Stimulated activated CD4-positive, alpha-beta T cell treated with anti-CD3 and anti-CD28 coated beads, Interleukin-12 subunit alpha, Interleukin-12 subunit beta, amount 100 ng/mL, for 24 hours (primary cell): ENCODE measurements at regions not wholly inside any gene's neighbourhood (a gene's known extent, or its start where the extent isn't known, plus 50 kb on each side); places are given as distances from the start of the nearest gene placed in this dataset.
"Not testable (repeated sequence)": the region's sequence is repeated elsewhere in the genome, so short reads cannot be mapped to it uniquely, and the experiment has no call there.

Experiments used
- DNase-seq, 2 experiments: peaks; one replicate each; pipeline ENCODE4 v3.0.0-alpha.2; 2020; ENCODE audit warnings: low read depth in 2 of 2

DNA sequence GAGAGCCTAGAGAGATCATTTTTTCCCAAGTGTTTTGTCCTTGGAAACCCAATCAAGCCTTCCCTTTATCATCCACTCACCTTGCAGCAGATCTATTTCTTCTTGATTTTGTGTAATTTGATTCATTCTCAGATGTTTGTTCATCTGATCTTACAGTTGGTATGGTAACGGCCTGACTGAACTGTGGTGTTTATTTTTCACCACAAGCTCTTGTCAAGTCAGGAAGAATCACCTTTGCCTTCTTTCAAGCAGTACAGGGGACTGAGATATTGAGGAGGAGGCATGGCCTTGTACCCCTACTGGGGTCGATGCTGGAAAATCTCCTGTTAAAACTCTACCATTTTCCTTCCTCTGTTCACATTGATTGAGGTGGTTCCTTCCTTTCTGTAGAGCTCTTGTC is 361.4 kb upstream of the CFAP20DC start:
- no peak for DNase-seq

DNA sequence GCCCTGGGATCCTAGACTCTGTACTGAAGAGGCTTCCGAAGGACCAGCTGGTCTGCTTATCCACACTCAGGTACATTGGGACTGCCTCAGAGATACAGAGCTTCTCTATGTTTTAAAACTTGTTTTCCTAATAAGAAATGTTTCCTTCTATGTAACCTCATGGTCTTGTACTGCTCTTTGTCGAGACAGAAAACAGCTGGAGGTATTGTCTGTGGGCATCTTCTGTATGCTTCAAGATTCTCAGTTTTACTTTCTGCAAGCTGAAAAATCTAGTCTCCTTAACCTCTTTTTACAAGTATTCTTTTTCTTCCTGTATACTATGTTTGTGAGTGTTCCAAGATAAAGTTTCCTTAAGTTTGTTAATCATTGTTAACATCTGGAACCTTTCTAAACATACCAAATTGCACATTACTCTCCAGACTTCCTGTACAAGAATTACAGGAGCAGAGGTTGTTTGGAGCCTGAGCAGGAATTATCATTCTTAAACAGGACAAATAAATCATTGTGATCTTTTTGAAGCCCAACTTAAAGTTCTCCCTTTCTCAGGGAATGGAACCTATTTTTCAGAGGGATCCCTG is 358.3 kb upstream of the CFAP20DC start:
- DNase-seq, result no peak

DNA sequence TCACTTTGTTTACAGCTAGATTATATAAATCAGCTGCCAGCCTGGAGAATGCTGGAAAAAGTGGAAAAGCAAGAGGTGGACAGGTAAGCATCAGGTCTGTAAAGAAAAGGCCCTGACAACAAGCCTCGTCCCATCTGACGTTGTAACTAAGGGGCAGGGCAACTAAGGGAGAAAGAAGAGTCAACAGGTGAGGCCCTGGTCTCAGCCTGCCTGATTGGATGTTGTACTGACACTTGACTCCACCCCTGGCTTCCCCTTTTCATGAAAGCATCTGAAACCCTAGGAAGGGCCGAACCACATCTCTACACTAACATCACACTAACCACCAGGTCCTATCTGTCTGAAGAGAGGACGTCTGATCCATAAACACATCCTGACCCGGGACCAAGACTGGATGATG is 357.6 kb upstream of the CFAP20DC start:
- no peak for DNase-seq

DNA sequence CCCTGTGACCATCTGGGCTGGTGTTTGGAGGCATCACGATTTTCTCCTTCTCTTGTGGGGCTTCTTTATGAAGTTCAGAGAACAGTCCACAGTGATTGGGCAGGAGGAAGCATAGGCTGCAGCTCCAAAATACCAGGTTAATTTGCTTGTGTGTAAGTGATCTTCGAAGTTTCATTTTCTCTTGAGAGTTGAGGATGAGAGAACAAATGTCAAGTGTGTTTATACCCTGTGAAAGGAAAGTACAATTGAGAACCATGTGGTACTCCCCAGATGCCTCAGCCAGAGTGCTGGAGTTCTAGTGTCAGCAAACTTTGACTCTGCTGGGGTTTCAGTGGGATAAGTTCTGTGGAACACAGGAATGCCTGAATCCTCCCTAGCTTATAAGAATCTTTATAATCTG is 357.1 kb upstream of the CFAP20DC start:
- no peak for DNase-seq

DNA sequence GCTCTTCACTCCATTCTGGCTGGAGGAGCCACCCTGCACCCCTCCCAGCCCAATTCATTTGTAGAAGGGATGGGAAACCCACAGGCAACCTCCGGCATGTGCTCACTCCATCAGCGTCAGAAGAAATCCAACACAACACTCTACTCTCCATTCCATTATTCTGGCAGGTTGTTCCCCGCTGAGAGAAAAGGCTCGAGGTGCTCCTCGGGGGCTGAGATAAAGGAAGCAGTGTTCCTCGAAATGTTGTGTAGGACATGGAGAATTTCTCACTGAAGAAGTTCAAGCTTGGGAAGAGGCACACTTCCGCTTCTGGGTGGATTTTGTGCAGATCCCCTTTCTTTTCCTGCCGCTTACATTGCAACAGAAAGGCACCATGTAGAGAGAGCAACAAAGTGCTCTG is 355.0 kb upstream of the CFAP20DC start:
- no peak for DNase-seq

DNA sequence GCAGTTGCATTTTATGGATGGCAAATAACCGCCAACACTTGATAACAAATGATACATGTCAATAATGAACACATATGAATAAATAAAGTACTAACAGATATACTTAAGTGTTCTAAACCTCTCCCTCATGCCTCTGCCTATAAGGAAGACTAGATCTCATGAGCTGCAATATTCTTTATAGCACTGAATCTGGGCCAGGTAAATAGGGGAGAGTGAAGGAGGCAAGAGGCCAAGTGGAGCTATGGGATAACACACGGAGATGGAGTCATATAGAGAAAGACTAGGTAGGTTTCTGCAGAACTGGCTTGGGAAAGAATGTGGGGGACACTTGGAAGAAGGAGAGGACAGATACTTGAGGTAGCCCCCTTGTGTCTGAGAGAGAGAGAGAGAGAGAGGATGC is 354.2 kb upstream of the CFAP20DC start:
- no peak for DNase-seq

DNA sequence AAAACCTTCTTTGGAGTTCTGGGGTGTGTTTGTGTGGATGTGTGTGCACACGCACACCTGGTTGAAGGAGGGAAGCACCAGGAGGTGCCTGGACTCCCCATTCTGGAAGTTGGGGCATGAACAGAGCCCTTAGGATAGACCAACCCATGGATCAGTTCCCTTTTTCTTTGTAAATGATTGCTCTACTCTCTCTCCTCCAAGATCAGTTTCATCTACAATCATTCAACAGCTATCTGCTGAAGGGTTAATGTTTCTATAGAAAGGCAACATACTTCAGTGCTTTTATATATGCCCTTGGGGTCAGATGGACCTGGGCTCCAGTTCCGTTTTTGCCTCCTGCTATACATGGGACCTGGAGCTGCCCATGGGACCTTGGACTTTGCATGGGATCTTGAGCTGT is 352.1 kb upstream of the CFAP20DC start:
- no peak for DNase-seq

DNA sequence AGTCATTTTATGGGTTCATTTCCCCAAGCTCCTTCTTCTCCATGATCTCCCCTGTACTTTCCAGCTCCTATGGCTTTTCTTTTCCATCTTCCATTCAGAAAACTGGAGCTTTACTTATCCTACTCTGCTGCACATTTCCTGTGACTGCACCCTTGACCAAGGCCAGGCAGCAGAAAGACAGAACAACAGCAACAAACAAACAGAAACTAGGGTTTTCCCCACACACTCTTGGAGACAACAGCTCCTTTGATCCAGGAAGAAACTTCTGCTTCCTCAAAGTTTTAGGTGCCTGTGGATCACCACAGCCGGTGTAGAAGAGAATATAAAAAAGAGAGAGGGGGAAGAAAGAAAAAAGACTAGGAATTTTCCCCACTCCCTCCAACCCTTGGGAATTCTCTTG is 342.3 kb upstream of the CFAP20DC start:
- no peak for DNase-seq

DNA sequence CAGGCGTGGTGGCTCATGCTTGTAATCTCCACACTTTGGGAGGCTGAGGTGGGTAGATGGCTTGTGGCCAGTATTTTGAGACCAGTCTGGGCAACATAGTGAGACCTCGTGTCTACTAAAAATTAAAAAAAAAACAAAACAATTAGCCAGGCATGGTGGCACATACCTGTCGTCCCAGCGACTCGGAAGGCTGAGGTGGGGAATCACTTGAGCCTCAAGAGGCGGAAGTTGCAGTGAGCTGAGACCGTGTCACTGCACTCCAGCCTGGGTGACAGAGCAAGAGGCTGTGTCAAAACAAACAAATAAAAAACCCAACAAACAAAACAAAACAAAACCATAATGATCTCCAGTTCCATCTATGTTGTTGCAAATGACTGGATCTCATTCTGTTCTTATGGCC is 341.3 kb upstream of the CFAP20DC start:
- no peak for DNase-seq

DNA sequence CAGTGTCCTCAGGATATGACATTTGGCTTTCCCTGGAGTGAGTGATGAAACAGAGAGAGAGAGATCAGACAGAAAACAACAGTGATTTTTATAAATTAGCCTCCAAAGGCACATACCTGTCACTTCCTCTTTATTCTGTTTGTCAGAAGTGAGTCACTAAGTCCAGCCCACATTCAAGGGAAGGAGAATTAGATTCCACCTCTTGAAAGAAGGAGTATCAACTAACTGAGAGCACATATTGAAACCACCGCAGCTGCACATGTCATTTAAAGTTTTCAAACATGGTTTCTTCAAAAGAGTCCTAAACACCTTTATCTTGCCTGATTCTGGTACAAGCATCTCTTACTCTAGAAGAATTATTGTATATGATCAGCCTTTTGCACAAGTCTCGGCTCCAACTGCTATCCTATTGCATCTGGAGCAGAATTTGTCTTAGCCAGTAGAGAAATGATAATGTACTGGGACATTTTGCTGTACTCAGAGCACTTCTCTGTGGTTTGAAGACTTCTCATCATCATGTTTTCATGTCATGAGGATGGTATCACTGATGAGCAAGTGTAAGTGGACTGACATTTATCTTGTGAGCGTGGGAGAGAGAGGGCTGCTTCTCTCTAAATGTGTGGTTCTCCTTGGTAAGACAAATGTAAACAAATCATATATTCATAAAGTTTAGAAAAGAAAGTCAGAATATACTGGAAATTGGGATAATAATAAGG is 338.9 kb upstream of the CFAP20DC start:
- DNase-seq, result no peak

DNA sequence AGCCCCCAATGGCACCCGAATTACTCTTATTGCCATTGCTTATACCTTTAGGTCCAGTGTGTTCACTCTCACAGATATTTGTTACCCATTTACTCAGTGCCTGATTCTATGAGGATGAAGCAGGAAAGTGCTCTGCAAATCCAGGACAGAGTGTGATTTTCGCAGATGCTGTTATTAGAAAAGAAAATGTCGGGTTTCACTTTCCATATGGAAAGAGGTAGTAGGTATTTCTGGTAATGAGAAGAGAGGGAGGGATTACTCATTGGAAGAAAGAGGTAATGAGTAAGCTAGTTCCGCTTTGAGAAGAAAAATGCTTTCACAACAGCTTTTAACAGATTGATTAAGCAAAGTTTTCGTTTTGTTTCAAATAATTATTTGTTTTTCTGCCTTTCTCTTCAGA is 336.3 kb upstream of the CFAP20DC start:
- DNase-seq, result no peak

DNA sequence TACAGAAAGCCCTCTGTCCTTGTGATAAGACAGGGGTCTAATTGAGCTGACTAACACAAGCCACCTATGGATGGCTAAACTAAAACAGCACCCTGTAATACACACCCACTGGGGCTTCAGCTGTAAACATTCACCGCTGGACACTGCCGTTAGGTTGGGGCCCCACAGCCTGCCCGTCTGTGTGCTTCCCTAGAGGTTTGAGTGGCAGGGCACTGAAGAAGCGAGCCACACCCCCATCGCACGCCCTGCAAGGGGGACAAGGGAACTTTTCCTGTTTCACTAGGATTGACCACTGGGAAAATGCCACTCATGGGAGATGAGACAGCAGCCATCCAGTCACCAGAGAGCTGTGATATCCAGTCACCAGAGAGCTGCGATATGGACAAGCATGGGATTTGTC is 335.7 kb upstream of the CFAP20DC start:
- no peak for DNase-seq

DNA sequence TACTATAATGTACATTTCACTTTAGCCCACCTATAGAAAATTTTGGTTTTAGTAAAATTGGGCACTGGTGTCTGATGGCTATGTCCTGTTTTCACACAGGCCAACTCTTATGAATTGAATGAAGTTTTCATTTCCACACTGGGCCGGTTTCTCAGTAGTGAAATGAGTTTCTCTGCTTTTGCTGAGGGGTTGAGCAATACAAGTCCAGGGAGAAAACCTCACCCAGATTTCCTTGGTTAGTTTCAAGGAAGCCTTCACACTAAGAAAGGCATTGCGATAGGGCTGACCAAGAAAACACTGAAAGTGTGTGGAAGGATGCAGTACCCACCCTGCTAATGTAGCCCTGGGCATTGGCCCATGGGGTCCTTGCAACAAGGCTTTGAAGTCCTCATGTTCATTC is 331.5 kb upstream of the CFAP20DC start:
- no peak for DNase-seq

DNA sequence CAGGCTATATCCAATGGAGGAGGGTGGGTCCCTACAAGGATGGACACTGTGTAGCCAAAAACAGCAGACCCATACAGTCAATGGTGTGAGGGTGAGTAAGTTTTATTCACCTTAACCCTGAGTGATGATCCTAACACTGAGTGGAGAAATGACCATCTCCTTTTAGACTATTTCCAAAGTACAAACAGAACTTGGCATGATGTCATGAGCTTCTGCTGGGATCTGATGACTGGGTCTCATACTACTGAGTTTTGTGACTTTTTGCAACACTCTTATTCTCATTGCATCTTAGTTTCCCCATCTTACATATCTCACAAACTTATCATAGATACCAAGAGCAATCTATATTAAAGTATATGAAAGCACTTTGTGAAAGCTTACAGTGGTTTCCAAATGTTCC is 330.3 kb upstream of the CFAP20DC start:
- no peak for DNase-seq

DNA sequence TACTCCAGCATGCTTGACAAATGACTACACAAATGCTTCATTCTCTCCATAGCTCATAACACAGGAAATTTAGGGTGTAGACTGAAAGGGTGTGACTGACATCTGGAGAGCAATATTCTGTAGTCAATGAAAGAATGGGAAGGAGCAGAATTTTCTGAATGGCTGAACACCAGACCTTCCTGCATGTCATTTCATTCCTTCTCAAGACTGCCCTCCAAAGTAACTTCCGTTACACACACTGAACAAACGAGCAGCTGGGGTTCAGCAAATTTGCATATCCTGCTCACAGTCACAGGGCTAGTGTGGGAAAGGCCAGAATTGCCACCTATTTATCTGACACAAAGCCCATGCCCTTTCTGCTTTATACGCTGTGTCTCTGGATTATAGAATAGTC is 325.0 kb upstream of the CFAP20DC start:
- no peak for DNase-seq

DNA sequence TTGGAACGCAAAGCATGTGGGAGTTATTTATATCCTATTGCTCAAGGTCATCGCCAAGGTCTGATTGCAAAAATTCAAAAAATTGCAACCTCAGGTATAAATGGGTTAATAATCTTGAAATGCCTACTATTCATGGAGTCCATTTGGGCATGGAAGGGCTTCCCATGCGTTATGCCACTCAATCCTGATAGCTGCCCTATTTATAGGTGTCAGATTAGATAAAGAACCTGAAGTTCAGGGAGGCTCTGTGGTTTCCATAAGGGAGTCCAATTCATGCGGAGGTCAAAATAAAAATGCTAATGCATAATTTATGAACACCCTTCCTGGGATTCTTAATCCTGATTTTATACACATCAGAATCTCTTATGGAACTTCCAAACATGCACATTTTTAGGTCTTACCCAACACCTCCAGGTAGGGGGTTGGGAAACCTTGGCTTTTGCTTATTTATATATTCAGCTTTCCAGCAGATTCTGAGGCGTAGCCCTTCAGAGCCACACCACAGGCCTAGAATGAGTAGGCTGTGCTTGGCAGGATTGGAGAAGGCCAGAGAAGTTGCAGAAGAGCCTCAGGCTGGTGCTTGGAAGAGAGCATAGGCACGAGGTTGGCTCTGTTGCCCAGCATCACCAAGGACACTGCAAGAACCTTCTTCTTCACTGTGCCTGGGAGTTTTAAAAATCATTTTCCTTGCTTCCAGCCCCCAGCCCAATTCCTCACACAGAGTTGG is 324.4 kb upstream of the CFAP20DC start:
- DNase-seq, result no peak

DNA sequence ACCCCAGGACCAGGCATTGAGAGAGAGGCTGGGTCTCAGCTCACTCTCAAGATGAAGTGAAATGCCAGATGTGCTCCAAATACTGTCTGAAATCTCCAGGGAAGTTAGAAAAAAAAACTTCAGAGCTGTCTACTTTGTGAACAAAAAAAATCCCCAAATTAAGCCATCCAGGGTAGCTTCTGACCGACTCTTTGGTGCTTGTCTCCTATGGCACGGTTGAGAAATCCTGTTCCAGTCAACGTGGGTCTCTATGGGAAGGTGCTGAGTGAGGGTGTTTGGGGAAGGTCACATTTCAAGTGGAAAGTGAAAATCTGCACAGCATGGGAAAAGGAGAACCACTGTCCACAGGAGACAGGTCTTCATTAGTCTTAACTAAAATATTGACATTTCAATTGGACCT is 322.5 kb upstream of the CFAP20DC start:
- DNase-seq, result no peak

DNA sequence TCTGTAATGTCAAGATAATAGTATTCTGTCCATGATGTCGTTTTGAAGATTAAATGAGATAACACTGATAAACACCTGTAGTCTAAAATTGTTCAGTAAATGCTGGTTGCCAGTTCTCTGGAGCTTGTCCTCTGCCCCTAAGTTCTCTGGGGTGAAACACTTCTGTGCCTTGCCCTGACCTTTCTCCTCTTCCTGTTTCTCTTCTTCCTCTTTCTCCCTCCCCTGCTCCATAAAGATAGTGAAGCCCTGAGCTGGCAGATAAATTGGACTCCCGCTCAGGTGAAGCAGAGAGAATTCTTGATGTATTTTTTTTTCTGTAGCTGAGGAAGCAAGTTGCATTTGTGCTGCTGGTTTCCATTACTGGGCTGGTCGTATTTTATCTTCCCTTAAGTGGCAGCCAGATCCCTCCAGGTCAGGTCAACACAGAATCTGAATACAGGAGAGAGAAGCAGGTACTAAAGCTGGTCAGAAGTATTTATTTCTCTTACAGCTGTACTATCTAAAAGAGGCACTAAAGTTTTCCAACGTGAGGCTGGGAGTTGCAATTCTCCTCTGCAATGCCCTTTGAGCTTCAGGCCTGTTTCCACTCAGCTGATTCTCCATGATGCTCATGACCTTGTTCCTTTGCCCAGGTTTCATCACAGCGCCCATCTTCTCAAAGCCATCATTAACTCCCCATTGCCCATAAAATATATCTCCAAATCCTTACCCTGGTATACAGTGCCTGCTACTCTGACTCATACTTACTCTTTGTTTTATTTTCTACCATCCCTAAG is 319.3 kb upstream of the CFAP20DC start:
- no peak for DNase-seq

DNA sequence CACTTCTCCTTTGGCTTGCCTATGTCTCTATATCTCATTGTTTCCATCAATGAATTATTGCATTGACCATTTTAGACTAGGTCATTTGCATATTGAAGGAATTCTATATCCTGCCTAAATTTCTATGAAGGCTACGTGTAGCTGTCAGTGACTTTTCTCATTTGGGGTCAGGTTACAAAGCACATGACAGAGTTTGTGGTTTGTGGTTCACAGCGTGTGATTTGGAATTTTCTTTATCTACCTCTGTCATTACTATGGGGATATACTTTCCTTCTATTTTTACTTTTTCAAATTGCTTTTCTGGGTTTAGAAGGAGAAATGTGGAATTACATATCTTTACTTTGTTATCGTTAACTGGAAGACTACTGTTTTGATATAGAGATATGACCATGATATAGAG is 317.3 kb upstream of the CFAP20DC start:
- no peak for DNase-seq

DNA sequence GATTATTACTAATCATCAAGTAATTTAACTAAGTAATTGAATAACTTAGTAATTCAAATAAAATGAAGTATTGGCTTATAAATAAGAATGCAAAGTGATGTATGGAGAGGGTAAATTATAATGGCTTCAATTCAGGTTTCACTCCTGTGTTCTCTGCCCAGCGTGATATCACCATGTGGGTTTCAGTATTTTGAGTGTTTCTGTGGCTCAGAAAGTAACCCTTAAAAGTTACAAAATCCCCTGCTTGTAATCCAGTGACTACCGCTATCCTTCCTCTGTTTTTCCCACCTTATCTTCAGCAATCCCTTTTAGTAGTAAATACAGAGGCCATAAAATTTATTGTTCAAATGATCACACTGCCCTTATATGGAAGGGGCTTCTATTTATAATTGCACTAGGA is 316.4 kb upstream of the CFAP20DC start:
- DNase-seq, result no peak

DNA sequence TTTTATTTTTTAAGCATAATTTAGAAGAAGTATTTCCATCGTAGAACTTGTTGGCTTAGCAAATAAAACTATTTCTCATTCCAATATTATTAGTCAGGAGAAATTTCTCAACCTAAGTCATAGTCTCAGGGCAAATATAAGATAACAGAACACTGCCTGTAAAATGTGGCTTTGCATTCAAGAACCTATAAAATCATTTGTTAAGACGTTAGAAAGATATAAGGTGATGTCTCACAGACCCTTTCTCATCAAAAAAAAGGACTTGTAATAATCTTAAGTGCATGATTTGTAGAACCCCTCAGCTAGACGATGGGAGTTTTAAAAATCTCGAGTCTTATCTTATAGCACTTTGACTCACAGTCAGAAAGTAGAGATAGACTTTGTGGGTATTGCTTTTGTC is 314.7 kb upstream of the CFAP20DC start:
- DNase-seq, result no peak

DNA sequence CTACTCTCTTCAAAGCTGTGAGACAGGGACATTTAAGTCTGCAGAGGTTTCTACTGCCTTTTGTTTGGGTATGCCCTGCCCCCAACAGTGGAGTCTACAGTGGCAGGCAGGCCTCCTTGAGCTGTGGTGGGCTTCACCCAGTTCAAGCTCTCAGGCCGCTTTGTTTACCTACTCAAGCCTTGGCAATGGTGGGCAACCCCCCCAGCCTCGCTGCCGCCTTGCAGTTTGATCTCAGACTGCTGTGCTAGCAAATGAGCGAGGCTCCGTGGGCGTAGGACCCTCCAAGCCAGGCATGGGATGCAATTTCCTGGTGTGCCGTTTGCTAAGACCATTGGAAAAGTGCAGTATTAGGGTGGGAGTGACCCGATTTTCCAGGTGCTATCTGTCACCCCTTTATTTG is 310.5 kb upstream of the CFAP20DC start:
- DNase-seq, result not testable (repeated sequence)

DNA sequence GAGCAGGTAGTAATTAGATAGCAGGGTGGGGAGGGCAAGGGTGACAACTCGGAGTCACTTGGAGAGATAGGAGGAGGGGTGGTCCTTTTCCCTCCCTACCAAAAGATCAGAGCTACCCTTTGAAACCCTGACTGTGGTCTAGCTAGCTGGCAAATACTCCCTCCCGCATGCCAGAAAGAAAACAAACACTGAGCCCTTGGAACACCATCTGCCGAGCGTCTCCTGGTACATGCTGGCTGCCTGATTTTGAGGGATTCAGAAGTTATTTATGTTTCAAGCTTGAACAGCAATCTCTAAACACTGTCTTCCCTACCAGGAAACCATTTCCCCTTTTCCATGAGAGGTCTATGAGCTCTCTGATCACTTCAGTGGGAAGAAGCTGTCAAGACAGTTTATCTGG is 291.6 kb upstream of the CFAP20DC start:
- DNase-seq, result no peak
